Kidney (tissue), 13 donors: ENCODE measurements at regions not wholly inside any gene's neighbourhood (a gene's known extent, or its start where the extent isn't known, plus 50 kb on each side); places are given as distances from the start of the nearest gene placed in this dataset.

ENCODE experiments used
- DNase-seq, 5 donors: peaks; one replicate each; pipeline ENCODE4 v3.0.0-alpha.2; 2013 to 2020
- FAIRE-seq: peaks from 2 replicates; lab custom pipeline; 2012; peaks lifted over from hg19 to GRCh38; lab: Jason Lieb, UNC
- H3K27ac ChIP-seq, 2 donors: one replicate each; pipeline ENCODE4 v1.7.0; 2013; ENCODE audit warnings: low read depth in 2 of 2, low read length in 2 of 2, inconsistent platforms in 1 of 2
- H3K27me3 ChIP-seq: one replicate; pipeline ENCODE4 v1.7.1; 2013; ENCODE audit warnings: low read length, inconsistent platforms; ENCODE audit not compliant: control insufficient read depth, insufficient read depth
- H3K36me3 ChIP-seq, 3 donors: one replicate each; pipeline versions ENCODE4 v1.7.0 to v1.7.1; 2013; ENCODE audit warnings: low read length in 3 of 3, control low read depth in 1 of 3, inconsistent platforms in 1 of 3; ENCODE audit not compliant: insufficient read depth in 3 of 3, control insufficient read depth in 2 of 3
- H3K4me1 ChIP-seq, 3 donors: one replicate each; pipeline versions ENCODE4 v1.7.0 to v1.7.1; 2013; ENCODE audit warnings: low read length in 3 of 3, inconsistent platforms in 1 of 3, low read depth in 1 of 3; ENCODE audit not compliant: control insufficient read depth in 2 of 3, insufficient read depth in 2 of 3
- H3K4me3 ChIP-seq, 3 donors: one replicate each; pipeline versions ENCODE4 v1.7.0 to v1.8.1; 2013; ENCODE audit warnings: low read length in 3 of 3, control low read depth in 1 of 3, inconsistent platforms in 1 of 3
- H3K9ac ChIP-seq, 3 donors: one replicate each; pipeline versions ENCODE4 v1.7.0 to v1.7.1; 2013; ENCODE audit warnings: low read length in 3 of 3, control low read depth in 1 of 3, inconsistent platforms in 1 of 3
- H3K9me3 ChIP-seq, 3 donors: one replicate each; pipeline versions ENCODE4 v1.7.0 to v1.7.1; 2013; ENCODE audit warnings: low read length in 3 of 3, control low read depth in 1 of 3, inconsistent platforms in 1 of 3; ENCODE audit not compliant: control insufficient read depth in 2 of 3, insufficient read depth in 1 of 3
- CTCF ChIP-seq: IDR thresholded peaks from 3 replicates; pipeline ENCODE4 v1.5.1; 2012; ENCODE audit warnings: mild to moderate bottlenecking, moderate library complexity, borderline replicate concordance; ENCODE audit not compliant: insufficient read depth; ENCODE audit errors: extremely low read depth
- intact Hi-C: fragments of 100-400 bp; cut with DNase I; formaldehyde crosslinking; loops from one replicate; pipeline ENCODE4 v1.11.1; 2022
- donor health status: control.
- donor health status: control.
- donor health status: control.
- donor health status: control.
- donor health status: control.
- donor health status: DM: yes; HTN: yes; CAD: no.
- donor health status: Normal renal cell carcinoma (clear cell type).

- Histone ChIP-seq H3K4me1 (peaks cover 0 to 3% (median 0%) of the 10 kb centered on the region in 3 donors), H3K9ac (no peak overlapping the region), H3K27me3 (no peaks in the 10 kb centered on the region), H3K4me3 (no peak overlapping the region), H3K9me3 (no peaks in the 10 kb centered on the region), H3K36me3 (no peaks in the 10 kb centered on the region), H3K27ac (no peak overlapping the region)
- intact Hi-C loops, result no loop called here
- no peak for TF ChIP-seq CTCF
- FAIRE-seq (no peak), DNase-seq (no peak)
These were observed 89.7 kb upstream of the TAB2 start for GRCh38 chr6:149227796-149228195.

- Histone ChIP-seq H3K27me3 (no peaks in the 10 kb centered on the region), H3K4me3 (no peak overlapping the region), H3K36me3 (no peaks in the 10 kb centered on the region), H3K4me1 (peaks cover 0 to 3% (median 0%) of the 10 kb centered on the region in 3 donors), H3K27ac (no peak overlapping the region), H3K9ac (no peak overlapping the region), H3K9me3 (no peaks in the 10 kb centered on the region)
- no peak for TF ChIP-seq CTCF
- intact Hi-C loops, result no loop called here
- no peak for FAIRE-seq
- no peak for DNase-seq
These were observed 89.1 kb upstream of the TAB2 start for GRCh38 chr6:149228311-149228955.

- Histone ChIP-seq H3K36me3 (no peaks in the 10 kb centered on the region), H3K4me3 (no peak overlapping the region), H3K4me1 (no peaks in the 10 kb centered on the region), H3K9ac (no peak overlapping the region), H3K27ac (no peak overlapping the region), H3K27me3 (no peaks in the 10 kb centered on the region), H3K9me3 (no peaks in the 10 kb centered on the region)
- FAIRE-seq, result no peak
- no peak for TF ChIP-seq CTCF
- no peak for DNase-seq
- intact Hi-C loops, result no loop called here
These were observed 88.4 kb upstream of the TAB2 start for GRCh38 chr6:149229096-149229495.
